IMR-90 (cell line): ENCODE measurements at regions not wholly inside any gene's neighbourhood (a gene's known extent, or its start where the extent isn't known, plus 50 kb on each side); places are given as distances from the start of the nearest gene placed in this dataset.

Experiments used
- ATAC-seq: fragments of 200-7000 bp; cut with Tn5 transposase; 2 replicates; pipeline ENCODE4 v1.9.1; 2020; ENCODE audit warnings: low read depth, mild to moderate bottlenecking, moderate library complexity
- BruUV-seq: library from RNA; stranded (reverse); fragments of 400-500 nt; replicated peaks from 2 replicates; lab custom pipeline; 2021; lab: Mats Ljungman, UMichigan
- CTCF ChIA-PET: fragments of 300-600 bp; formaldehyde crosslinking; extraction: SDS; loops from one replicate; lab custom pipeline; 2021; ENCODE audit warnings: antibody characterized with exemption; lab: Yijun Ruan, JAX
- POLR2A ChIA-PET: fragments of 300-600 bp; sonication (Branson Sonifier 250); formaldehyde crosslinking; loops from one replicate; lab custom pipeline; 2022; ENCODE audit warnings: antibody characterized with exemption; ENCODE audit not compliant: unreplicated experiment; lab: Charles Lee
- DNase-seq: peaks from one replicate; pipeline ENCODE4 v3.0.0; 2013
- H2AFZ ChIP-seq: replicated peaks from 2 replicates; pipeline ENCODE3; 2013; ENCODE audit warnings: low read length, mild to moderate bottlenecking; ENCODE audit not compliant: poor library complexity
- H2AK5ac ChIP-seq: 2 replicates; pipeline ENCODE4 v1.6.1; 2013; ENCODE audit warnings: low read depth, low read length, inconsistent platforms
- H2AK9ac ChIP-seq: replicated peaks from 2 replicates; pipeline ENCODE3; 2013; ENCODE audit warnings: mild to moderate bottlenecking, low read depth, low read length, moderate library complexity; ENCODE audit not compliant: poor library complexity
- H2BK120ac ChIP-seq: 2 replicates; pipeline ENCODE4 v1.6.1; 2013; ENCODE audit warnings: low read depth, low read length, inconsistent platforms
- H2BK15ac ChIP-seq: 3 replicates; pipeline ENCODE4 v1.6.1; 2013; ENCODE audit warnings: low read depth, low read length, inconsistent platforms
- H2BK20ac ChIP-seq: 2 replicates; pipeline ENCODE4 v1.6.1; 2013; ENCODE audit warnings: low read depth, mild to moderate bottlenecking, inconsistent platforms, low read length, moderate library complexity
- H2BK5ac ChIP-seq: 2 replicates; pipeline ENCODE4 v1.6.1; 2013; ENCODE audit warnings: mild to moderate bottlenecking, low read depth, low read length, inconsistent platforms; ENCODE audit not compliant: poor library complexity, severe bottlenecking
- H3K14ac ChIP-seq: replicated peaks from 2 replicates; pipeline ENCODE4 v1.6.1; 2013; ENCODE audit warnings: low read depth, low read length, inconsistent platforms
- H3K18ac ChIP-seq: 2 replicates; pipeline ENCODE4 v1.6.1; 2013; ENCODE audit warnings: low read depth, low read length, control low read depth
- H3K23ac ChIP-seq: 2 replicates; pipeline ENCODE4 v1.6.1; 2013; ENCODE audit warnings: low read depth, low read length, inconsistent platforms
- H3K27ac ChIP-seq: 2 replicates; pipeline ENCODE4 v1.5.1; 2013; ENCODE audit warnings: mild to moderate bottlenecking, control low read depth, low read length; ENCODE audit not compliant: insufficient read depth
- H3K27me3 ChIP-seq: 2 replicates; pipeline ENCODE4 v1.6.1; 2013; ENCODE audit warnings: low read length; ENCODE audit not compliant: control insufficient read depth, insufficient read depth
- H3K36me3 ChIP-seq: 2 replicates; pipeline ENCODE4 v1.6.1; 2013; ENCODE audit warnings: low read length, mixed read lengths; ENCODE audit not compliant: control insufficient read depth, insufficient read depth
- H3K4ac ChIP-seq: 2 replicates; pipeline ENCODE4 v1.6.1; 2013; ENCODE audit warnings: low read depth, low read length, inconsistent platforms
- H3K4me1 ChIP-seq: 2 replicates; pipeline ENCODE4 v1.6.1; 2013; ENCODE audit warnings: low read length, mixed read lengths; ENCODE audit not compliant: control insufficient read depth, insufficient read depth
- H3K4me2 ChIP-seq: 2 replicates; pipeline ENCODE4 v1.6.1; 2013; ENCODE audit warnings: low read depth, mild to moderate bottlenecking, control low read depth, low read length, moderate library complexity
- H3K4me3 ChIP-seq: 2 replicates; pipeline ENCODE4 v1.5.1; 2013; ENCODE audit warnings: low read depth, mild to moderate bottlenecking, control low read depth, low read length, moderate library complexity; ENCODE audit not compliant: insufficient read depth
- H3K56ac ChIP-seq: 2 replicates; pipeline ENCODE4 v1.6.1; 2013; ENCODE audit warnings: low read length, inconsistent platforms; ENCODE audit not compliant: insufficient read depth; ENCODE audit errors: extremely low read depth
- H3K79me1 ChIP-seq, 2 experiments: 2 replicates each; pipeline ENCODE4 v1.6.1; 2013; ENCODE audit warnings: low read length in 2 of 2, inconsistent platforms in 1 of 2, low read depth in 1 of 2
- H3K9ac ChIP-seq: 2 replicates; pipeline ENCODE4 v1.6.1; 2013; ENCODE audit warnings: low read depth, low read length, control low read depth
- H3K9me1 ChIP-seq: 2 replicates; pipeline ENCODE4 v1.6.1; 2013; ENCODE audit warnings: low read length, inconsistent platforms; ENCODE audit not compliant: insufficient read depth
- H3K9me3 ChIP-seq: 2 replicates; pipeline ENCODE4 v1.6.1; 2013; ENCODE audit warnings: low read length; ENCODE audit not compliant: control insufficient read depth, insufficient read depth
- H4K20me1 ChIP-seq: 2 replicates; pipeline ENCODE4 v1.6.1; 2013; ENCODE audit warnings: low read length, inconsistent platforms; ENCODE audit not compliant: insufficient read depth
- H4K5ac ChIP-seq: 2 replicates; pipeline ENCODE4 v1.6.1; 2013; ENCODE audit warnings: mild to moderate bottlenecking, low read depth, low read length, control low read depth
- H4K8ac ChIP-seq, 2 experiments: 2 replicates each; pipeline ENCODE4 v1.6.1; 2013; ENCODE audit warnings: low read depth in 2 of 2, low read length in 2 of 2, control low read depth in 1 of 2, inconsistent platforms in 1 of 2
- H4K91ac ChIP-seq: 2 replicates; pipeline ENCODE4 v1.6.1; 2013; ENCODE audit warnings: low read depth, low read length, inconsistent platforms; ENCODE audit not compliant: insufficient read depth
- BHLHE40 ChIP-seq: fragments of 150-350 bp; IDR thresholded peaks from 2 replicates; pipeline ENCODE4 v1.6.1; 2016; ENCODE audit warnings: mild to moderate bottlenecking, low read depth, low read length
- CEBPB ChIP-seq: IDR thresholded peaks from 2 replicates; pipeline ENCODE4 v1.6.1; 2012; ENCODE audit warnings: low read depth, low read length, improper control_type of control experiment
- CHD1 ChIP-seq: IDR thresholded peaks from 2 replicates; pipeline ENCODE4 v1.6.1; 2012; ENCODE audit warnings: low read depth, low read length, improper control_type of control experiment
- CTCF ChIP-seq: conservative IDR thresholded peaks from 2 replicates; pipeline ENCODE4 v1.5.1; 2012; ENCODE audit warnings: mild to moderate bottlenecking, low read depth, low read length, improper control_type of control experiment
- ELK1 ChIP-seq: fragments of 150-350 bp; IDR thresholded peaks from 2 replicates; pipeline ENCODE4 v1.6.1; 2016; ENCODE audit warnings: low read depth, mild to moderate bottlenecking, low read length, moderate library complexity, borderline replicate concordance
- FOS ChIP-seq: fragments of 150-350 bp; IDR thresholded peaks from 2 replicates; pipeline ENCODE4 v1.6.1; 2016; ENCODE audit warnings: low read depth, low read length
- MAFK ChIP-seq: IDR thresholded peaks from 2 replicates; pipeline ENCODE4 v1.6.1; 2012; ENCODE audit warnings: low read depth, low read length, improper control_type of control experiment
- MAZ ChIP-seq: IDR thresholded peaks from 2 replicates; pipeline ENCODE4 v1.6.1; 2012; ENCODE audit warnings: low read depth, mild to moderate bottlenecking, low read length, improper control_type of control experiment, moderate library complexity, borderline replicate concordance
- MXI1 ChIP-seq: IDR thresholded peaks from 2 replicates; pipeline ENCODE4 v1.6.1; 2012; ENCODE audit warnings: low read depth, mild to moderate bottlenecking, low read length, moderate library complexity, borderline replicate concordance
- NFE2L2 ChIP-seq: fragments of 150-350 bp; IDR thresholded peaks from 2 replicates; pipeline ENCODE4 v1.6.1; 2016; ENCODE audit warnings: low read depth, mild to moderate bottlenecking, low read length
- POLR2A ChIP-seq: IDR thresholded peaks from 2 replicates; pipeline ENCODE4 v1.6.1; 2012; ENCODE audit warnings: mild to moderate bottlenecking, low read depth, low read length
- RAD21 ChIP-seq: IDR thresholded peaks from 2 replicates; pipeline ENCODE4 v1.6.1; 2012; ENCODE audit warnings: low read length, improper control_type of control experiment
- RCOR1 ChIP-seq: IDR thresholded peaks from 2 replicates; pipeline ENCODE4 v1.6.1; 2012; ENCODE audit warnings: mild to moderate bottlenecking, low read length, improper control_type of control experiment; ENCODE audit not compliant: insufficient replicate concordance
- RFX5 ChIP-seq: IDR thresholded peaks from 2 replicates; pipeline ENCODE4 v1.8.0; 2012; ENCODE audit warnings: low read depth, mild to moderate bottlenecking, low read length, moderate library complexity
- SMC3 ChIP-seq: fragments of 150-350 bp; IDR thresholded peaks from 2 replicates; pipeline ENCODE4 v1.6.1; 2016; ENCODE audit warnings: low read depth, mild to moderate bottlenecking, antibody characterized with exemption, low read length, moderate library complexity
- USF2 ChIP-seq: fragments of 150-350 bp; IDR thresholded peaks from 2 replicates; pipeline ENCODE4 v1.6.1; 2017; ENCODE audit warnings: mild to moderate bottlenecking, antibody characterized with exemption, low read length, low read depth
- WGBS, 2 experiments: methylation state at CpG; one replicate each; pipeline versions ENCODE4 v1.1.5 to v1.1.7; 2013; ENCODE audit warnings: missing lambda C conversion rate in 2 of 2; ENCODE audit not compliant: insufficient read length in 1 of 2; ENCODE audit errors: extremely low coverage in 2 of 2; 5-methylcytosine and 5-hydroxymethylcytosine counted together
- dilution Hi-C: fragments of 300-500 bp; cut with HindIII; formaldehyde crosslinking; loops from one replicate; pipeline ENCODE4 v1.14.3; 2018; ENCODE audit warnings: low sequenced_read_pairs; ENCODE audit not compliant: unreplicated experiment
- in situ Hi-C: fragments of 300-500 bp; cut with MboI; formaldehyde crosslinking; loops from 3 replicates; pipeline ENCODE4 v1.14.3; 2019; ENCODE audit warnings: low sequenced_read_pairs, inconsistent platforms, mixed read lengths
- intact Hi-C: fragments of 100-400 bp; cut with micrococcal nuclease; formaldehyde crosslinking; loops from 2 replicates; pipeline ENCODE4 v1.10.0; 2022

- dilution Hi-C loops (no loop called here), intact Hi-C loops (no loop called here), in situ Hi-C loops (no loop called here)
- H2BK5ac ChIP-seq, result no peak overlapping the region
- H3K27ac ChIP-seq, result no peak overlapping the region
- no peaks in the 10 kb centered on the region for H3K27me3 ChIP-seq
- no peak overlapping the region for H2BK15ac ChIP-seq
- H3K18ac ChIP-seq, result no peak overlapping the region
- H3K4ac ChIP-seq, result no peak overlapping the region
- no peaks in the 10 kb centered on the region for H3K4me1 ChIP-seq
- no peaks in the 10 kb centered on the region for H3K79me1 ChIP-seq
- no peaks in the 10 kb centered on the region for H3K9me1 ChIP-seq
- no peak overlapping the region for H2AK9ac ChIP-seq
- no CpG with 5 or more reads among the region's 1 CpG for WGBS, 2 experiments
- ChIA-PET CTCF (no interaction called here), POLR2A (no interaction called here)
- H3K9me3 ChIP-seq, result no peaks in the 10 kb centered on the region; the same call in 1 of the 2 replicates
- H3K23ac ChIP-seq, result no peak overlapping the region
- no peak overlapping the region for H4K8ac ChIP-seq
- H2BK120ac ChIP-seq, result no peak overlapping the region
- no peak for TF ChIP-seq USF2
- TF ChIP-seq MXI1, result no peak
- TF ChIP-seq BHLHE40, result no peak
- no peak for TF ChIP-seq MAFK
- no peak for TF ChIP-seq FOS
- no peak for TF ChIP-seq POLR2A
- no peak for TF ChIP-seq RFX5
- TF ChIP-seq CEBPB, result no peak
- no peak for TF ChIP-seq CHD1
- TF ChIP-seq ELK1, result no peak
- TF ChIP-seq RCOR1, result no peak
- no peak for TF ChIP-seq MAZ
- TF ChIP-seq RAD21, result no peak
- no peak for TF ChIP-seq CTCF
- no peak for TF ChIP-seq NFE2L2
- TF ChIP-seq SMC3, result no peak
- no peak for DNase-seq
- H3K9ac ChIP-seq, result no peak overlapping the region
- H4K5ac ChIP-seq, result no peak overlapping the region
- no peak overlapping the region for H3K14ac ChIP-seq
- no peak overlapping the region for H4K91ac ChIP-seq
- H4K20me1 ChIP-seq, result no peaks in the 10 kb centered on the region
- no peak overlapping the region for H3K4me3 ChIP-seq
- ATAC-seq, result no peak
- no peak overlapping the region for H2BK20ac ChIP-seq
- H3K56ac ChIP-seq, result no peak overlapping the region
- H3K36me3 ChIP-seq, result no peaks in the 10 kb centered on the region
- no peak overlapping the region; the same call in 1 of the 2 replicates for H3K4me2 ChIP-seq
- no TSS peak for BruUV-seq
- no peak overlapping the region for H2AK5ac ChIP-seq
- H2AFZ ChIP-seq, result no peak overlapping the region
Observed at GRCh38 chrX:26562156-26562555, 346.2 kb downstream of the MAGEB5 start.
